H1 (cell line): ENCODE measurements at regions not wholly inside any gene's neighbourhood (a gene's known extent, or its start where the extent isn't known, plus 50 kb on each side); places are given as distances from the start of the nearest gene placed in this dataset.

Source experiments
- CTCF ChIA-PET: fragments of 300-600 bp; sonication (Branson Sonifier 250); formaldehyde crosslinking; loops from one replicate; lab custom pipeline; 2021; ENCODE audit not compliant: partially characterized antibody; lab: Charles Lee
- POLR2A ChIA-PET: fragments of 300-600 bp; sonication (Branson Sonifier 250); formaldehyde crosslinking; loops from one replicate; lab custom pipeline; 2021; ENCODE audit warnings: inconsistent platforms; ENCODE audit not compliant: partially characterized antibody; lab: Charles Lee
- DNase-seq, 2 experiments: peaks; one replicate each; pipeline versions ENCODE4 v3.0.0 to v3.0.0-alpha.2; 2010 to 2022; ENCODE audit warnings: low spot score in 2 of 2, low read depth in 1 of 2, mixed read lengths in 1 of 2
- FAIRE-seq: peaks from 2 replicates; lab custom pipeline; 2011; peaks lifted over from hg19 to GRCh38; lab: Jason Lieb, UNC
- H2AFZ ChIP-seq: 2 replicates; pipeline ENCODE4 v1.8.1; 2012; ENCODE audit warnings: low read length, inconsistent platforms
- H2AK5ac ChIP-seq: 2 replicates; pipeline ENCODE4 v1.6.1; 2013; ENCODE audit warnings: low read depth, low read length
- H2BK120ac ChIP-seq: replicated peaks from 2 replicates; pipeline ENCODE3; 2013; ENCODE audit warnings: low read depth, low read length, inconsistent platforms
- H2BK12ac ChIP-seq: 2 replicates; pipeline ENCODE4 v1.6.1; 2013; ENCODE audit warnings: low read depth, low read length
- H2BK15ac ChIP-seq: 2 replicates; pipeline ENCODE4 v1.6.1; 2013; ENCODE audit warnings: low read length
- H2BK20ac ChIP-seq: 2 replicates; pipeline ENCODE4 v1.6.1; 2013; ENCODE audit warnings: low read length
- H2BK5ac ChIP-seq: 2 replicates; pipeline ENCODE4 v1.6.1; 2013; ENCODE audit warnings: low read depth, low read length
- H3K14ac ChIP-seq: 2 replicates; pipeline ENCODE4 v1.6.1; 2013; ENCODE audit warnings: inconsistent platforms; ENCODE audit not compliant: insufficient read length
- H3K18ac ChIP-seq: 2 replicates; pipeline ENCODE4 v1.6.1; 2013; ENCODE audit warnings: low read length; ENCODE audit errors: extremely low read depth
- H3K23ac ChIP-seq: 2 replicates; pipeline ENCODE4 v1.6.1; 2013; ENCODE audit warnings: inconsistent platforms; ENCODE audit not compliant: insufficient read length
- H3K23me2 ChIP-seq: 2 replicates; pipeline ENCODE4 v1.6.1; 2013; ENCODE audit warnings: low read depth, low read length
- H3K27ac ChIP-seq: 2 replicates; pipeline ENCODE4 v1.6.1; 2011; ENCODE audit warnings: low read depth, low read length, inconsistent platforms
- H3K27me3 ChIP-seq, 4 experiments: replicated peaks in 1 of 4; 1 replicate in 1 of 4; 2 replicates in 3 of 4; pipeline versions ENCODE4 v1.6.1 to v1.8.1; 2011 to 2013; ENCODE audit warnings: low read length in 3 of 4, mild to moderate bottlenecking in 3 of 4, inconsistent platforms in 2 of 4, mixed read lengths in 2 of 4, moderate library complexity in 1 of 4; ENCODE audit not compliant: control insufficient read depth in 3 of 4, insufficient read depth in 3 of 4; ENCODE audit errors: extremely low read depth in 1 of 4
- H3K36me3 ChIP-seq, 4 experiments: 2 replicates each; pipeline versions ENCODE4 v1.6.1 to v1.8.1; 2011 to 2013; ENCODE audit warnings: mild to moderate bottlenecking in 4 of 4, low read length in 3 of 4, moderate library complexity in 2 of 4, control low read depth in 1 of 4, inconsistent platforms in 1 of 4; ENCODE audit not compliant: insufficient read depth in 4 of 4, control insufficient read depth in 2 of 4
- H3K4ac ChIP-seq: replicated peaks from 2 replicates; pipeline ENCODE3; 2013; ENCODE audit warnings: low read length, low read depth, mixed read lengths, inconsistent platforms; ENCODE audit not compliant: insufficient read length
- H3K4me1 ChIP-seq, 4 experiments: replicated peaks in 1 of 4; 1 replicate in 1 of 4; 2 replicates in 3 of 4; pipeline versions ENCODE4 v1.6.1 to v1.8.1; 2011 to 2013; ENCODE audit warnings: low read length in 3 of 4, inconsistent platforms in 2 of 4, mixed read lengths in 1 of 4; ENCODE audit not compliant: insufficient read depth in 4 of 4, control insufficient read depth in 3 of 4
- H3K4me2 ChIP-seq, 2 experiments: 2 replicates each; pipeline versions ENCODE4 v1.6.1 to v1.8.1; 2011 to 2013; ENCODE audit warnings: low read depth in 2 of 2, low read length in 2 of 2, control low read depth in 1 of 2, inconsistent platforms in 1 of 2, mild to moderate bottlenecking in 1 of 2; ENCODE audit not compliant: insufficient read depth in 1 of 2
- H3K4me3 ChIP-seq, 4 experiments: fragments of 200-600, 300-600 bp in 1 of 4; sonication (generic), shearing (Covaris generic), sonication (Bioruptor Twin) in 1 of 4; 2 replicates each; pipeline versions ENCODE4 v1.5.1 to v1.8.1; 2011 to 2016; ENCODE audit warnings: low read length in 4 of 4, low read depth in 3 of 4, control low read depth in 2 of 4, inconsistent platforms in 2 of 4, mild to moderate bottlenecking in 2 of 4, mixed read lengths in 1 of 4, moderate library complexity in 1 of 4; ENCODE audit not compliant: insufficient read depth in 2 of 4; ENCODE audit errors: extremely low read depth in 1 of 4
- H3K56ac ChIP-seq: replicated peaks from 2 replicates; pipeline ENCODE3; 2013; ENCODE audit warnings: low read depth, mild to moderate bottlenecking, mixed read lengths, low read length, inconsistent platforms; ENCODE audit not compliant: insufficient read length
- H3K79me1 ChIP-seq: 2 replicates; pipeline ENCODE4 v1.6.1; 2013; ENCODE audit warnings: low read depth, low read length, control low read depth
- H3K79me2 ChIP-seq, 2 experiments: 2 replicates each; pipeline versions ENCODE4 v1.6.1 to v1.8.1; 2012 to 2013; ENCODE audit warnings: low read length in 2 of 2, mild to moderate bottlenecking in 2 of 2, inconsistent platforms in 1 of 2; ENCODE audit not compliant: insufficient read depth in 2 of 2, control insufficient read depth in 1 of 2
- H3K9ac ChIP-seq, 4 experiments: replicated peaks in 1 of 4; 1 replicate in 1 of 4; 2 replicates in 3 of 4; pipeline versions ENCODE4 v1.6.1 to v1.8.1; 2011 to 2013; ENCODE audit warnings: low read depth in 3 of 4, low read length in 3 of 4, control low read depth in 2 of 4, mild to moderate bottlenecking in 2 of 4, moderate library complexity in 2 of 4, inconsistent platforms in 1 of 4; ENCODE audit errors: extremely low read depth in 1 of 4
- H3K9me3 ChIP-seq, 2 experiments: 2 replicates each; pipeline versions ENCODE4 v1.6.1 to v1.8.1; 2012 to 2013; ENCODE audit warnings: mild to moderate bottlenecking in 2 of 2, moderate library complexity in 2 of 2, control low read depth in 1 of 2, inconsistent platforms in 1 of 2, low read depth in 1 of 2, low read length in 1 of 2, mixed read lengths in 1 of 2; ENCODE audit not compliant: insufficient read depth in 2 of 2
- H4K20me1 ChIP-seq, 2 experiments: replicated peaks in 1 of 2; 2 replicates each; pipeline versions ENCODE3 to v1.8.1; 2011 to 2013; ENCODE audit warnings: inconsistent platforms in 2 of 2, low read length in 2 of 2, mild to moderate bottlenecking in 1 of 2; ENCODE audit not compliant: insufficient read depth in 2 of 2, control insufficient read depth in 1 of 2
- H4K5ac ChIP-seq: 2 replicates; pipeline ENCODE4 v1.6.1; 2013; ENCODE audit warnings: low read length, low read depth, mixed read lengths, inconsistent platforms; ENCODE audit not compliant: insufficient read length
- H4K8ac ChIP-seq: 2 replicates; pipeline ENCODE4 v1.8.0; 2013; ENCODE audit warnings: mild to moderate bottlenecking, moderate library complexity, low read length, inconsistent platforms; ENCODE audit not compliant: insufficient read depth; ENCODE audit errors: extremely low read depth
- H4K91ac ChIP-seq: replicated peaks from 2 replicates; pipeline ENCODE3; 2013; ENCODE audit warnings: low read length, mixed read lengths, inconsistent platforms; ENCODE audit not compliant: insufficient read length
- EGR1 ChIP-seq: IDR thresholded peaks from 2 replicates; pipeline ENCODE4 v1.6.1; 2011; ENCODE audit warnings: low read depth, low read length, borderline replicate concordance
- JUND ChIP-seq: IDR thresholded peaks from 2 replicates; pipeline ENCODE4 v1.6.1; 2011; ENCODE audit warnings: mild to moderate bottlenecking, improper control_type of control experiment, low read length
- RBBP5 ChIP-seq: IDR thresholded peaks from 2 replicates; pipeline ENCODE4 v1.7.1; 2012; ENCODE audit warnings: low read depth, mild to moderate bottlenecking, inconsistent platforms, low read length, moderate library complexity, borderline replicate concordance
- WGBS, 2 experiments: shearing (Covaris generic) in 1 of 2; methylation state at CpG; one replicate each; pipeline versions ENCODE4 v1.1.6 to v1.1.7; 2013 to 2015; ENCODE audit warnings: low lambda C conversion rate in 2 of 2, mixed read lengths in 2 of 2, inconsistent platforms in 1 of 2, low coverage in 1 of 2, missing lambda C conversion rate in 1 of 2; ENCODE audit not compliant: insufficient replicate concordance in 2 of 2, insufficient coverage in 1 of 2, insufficient read length in 1 of 2; ENCODE audit errors: extremely low coverage in 1 of 2, missing lambda C conversion rate in 1 of 2; 5-methylcytosine and 5-hydroxymethylcytosine counted together

DNA sequence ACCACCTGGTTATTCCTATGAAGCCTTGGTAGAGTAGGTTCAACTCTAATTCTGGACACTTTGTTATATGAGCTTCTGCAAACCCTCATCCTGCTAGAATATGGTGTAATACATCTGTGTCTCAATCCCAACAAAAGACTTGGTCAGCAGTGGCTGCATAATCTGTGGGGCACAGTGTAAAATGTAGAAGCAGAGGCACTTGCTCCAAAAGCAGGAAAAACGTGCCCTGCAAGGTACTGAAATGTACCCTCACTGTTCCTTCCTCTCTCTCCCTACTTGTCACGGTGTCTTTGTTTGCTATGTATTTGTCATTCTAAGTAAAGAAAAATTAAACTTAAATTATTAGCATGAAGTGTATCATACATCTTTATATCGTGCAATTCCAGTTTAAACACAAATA, 267.9 kb downstream of the BCL11B start:
- Histone ChIP-seq H3K9me3 (no peaks in the 10 kb centered on the region), H4K8ac (no peak overlapping the region), H2BK120ac (no peak overlapping the region), H3K4me2 (no peak overlapping the region), H2BK15ac (no peak overlapping the region), H2BK5ac (no peak overlapping the region), H3K23me2 (peaks cover 3% of the 10 kb centered on the region; the same call in 1 of the 2 replicates), H3K23ac (no peak overlapping the region), H3K4me3 (no peak overlapping the region), H3K18ac (no peak overlapping the region), H3K56ac (no peak overlapping the region), H3K4ac (no peak overlapping the region), H3K4me1 (no peaks in the 10 kb centered on the region), H3K14ac (no peak overlapping the region), H3K36me3 (no peaks in the 10 kb centered on the region), H2AK5ac (no peak overlapping the region), H3K27me3 (no peaks in the 10 kb centered on the region), H3K27ac (no peak overlapping the region), H2BK20ac (no peak overlapping the region), H4K20me1 (peaks cover 0 to 4% of the 10 kb centered on the region in 2 experiments), H3K79me1 (no peaks in the 10 kb centered on the region), H3K79me2 (no peaks in the 10 kb centered on the region), H2AFZ (no peak overlapping the region), H3K9ac (no peak overlapping the region), H4K91ac (no peak overlapping the region), H4K5ac (no peak overlapping the region), H2BK12ac (no peak overlapping the region)
- no peak for FAIRE-seq
- WGBS, 2 experiments = 89% methylated on average over 3 of the region's 3 CpGs; no CpG with 5 or more reads in 1 of the 2 experiments
- ChIA-PET POLR2A (no interaction called here), CTCF (interaction anchor here (1.1 kb wide), 1 partner anchor 31 kb away, joined by 3 read pairs; no protein-coding TSS in a partner anchor)
- no peak for DNase-seq
- TF ChIP-seq EGR1 = no peak
- TF ChIP-seq JUND = no peak
- TF ChIP-seq RBBP5 = no peak
